SK-N-SH (cell line): ENCODE measurements at regions not wholly inside any gene's neighbourhood (a gene's known extent, or its start where the extent isn't known, plus 50 kb on each side); places are given as distances from the start of the nearest gene placed in this dataset.

Experiments
- CTCF ChIA-PET: fragments of 300-600, 350-600 bp; formaldehyde crosslinking; extraction: SDS; loops from one replicate; lab custom pipeline; 2021; lab: Yijun Ruan, JAX
- POLR2A ChIA-PET: fragments of 350-600 bp; sonication (Branson Sonifier 250); formaldehyde crosslinking; extraction: SDS; loops from one replicate; lab custom pipeline; 2020; ENCODE audit warnings: antibody characterized with exemption, inconsistent platforms; lab: Yijun Ruan, JAX
- DNase-seq: peaks from one replicate; pipeline ENCODE4 v3.0.0; 2012
- H2AFZ ChIP-seq: fragments of 200-600 bp; sonication (generic); 2 replicates; pipeline ENCODE4 v1.8.1; 2016; ENCODE audit warnings: antibody characterized with exemption, mild to moderate bottlenecking, low read depth
- H3F3A ChIP-seq: fragments of 200-600 bp; sonication (generic); replicated peaks from 2 replicates; pipeline ENCODE3; 2016; ENCODE audit warnings: antibody characterized with exemption, mild to moderate bottlenecking; ENCODE audit not compliant: insufficient read depth
- H3K27ac ChIP-seq, 2 experiments: fragments of 200-500 bp in 1 of 2; fragments of 200-600 bp in 1 of 2; sonication (Bioruptor generic) in 1 of 2; sonication (generic), shearing (Covaris generic) in 1 of 2; 2 replicates each; pipeline versions ENCODE4 v1.5.1 to v1.6.1; 2014 to 2016; ENCODE audit warnings: low read depth in 2 of 2, inconsistent platforms in 1 of 2, low read length in 1 of 2, mild to moderate bottlenecking in 1 of 2, mixed read lengths in 1 of 2
- H3K27me3 ChIP-seq: fragments of 200-600 bp; sonication (generic), shearing (Covaris generic); 2 replicates; pipeline ENCODE4 v1.6.1; 2016; ENCODE audit warnings: mixed run types; ENCODE audit not compliant: insufficient read depth
- H3K36me3 ChIP-seq, 2 experiments: fragments of 200-500 bp in 1 of 2; fragments of 200-600 bp in 1 of 2; sonication (Bioruptor generic) in 1 of 2; sonication (generic) in 1 of 2; replicated peaks in 1 of 2; 2 replicates each; pipeline versions ENCODE3 to v1.5.1; 2014 to 2016; ENCODE audit warnings: low read length in 1 of 2, mild to moderate bottlenecking in 1 of 2; ENCODE audit not compliant: insufficient read depth in 2 of 2, control insufficient read depth in 1 of 2
- H3K4me1 ChIP-seq, 2 experiments: fragments of 200-500 bp in 1 of 2; fragments of 200-600 bp in 1 of 2; sonication (Bioruptor generic) in 1 of 2; sonication (generic), shearing (Covaris generic) in 1 of 2; 2 replicates each; pipeline versions ENCODE4 v1.5.1 to v1.6.1; 2014 to 2016; ENCODE audit warnings: low read depth in 1 of 2, low read length in 1 of 2, mixed run types in 1 of 2; ENCODE audit not compliant: insufficient read depth in 2 of 2, control insufficient read depth in 1 of 2
- H3K4me2 ChIP-seq: fragments of 200-600 bp; sonication (generic), shearing (Covaris generic); 2 replicates; pipeline ENCODE4 v1.6.1; 2017; ENCODE audit warnings: mixed run types
- H3K4me3 ChIP-seq, 2 experiments: fragments of 200-500 bp in 1 of 2; fragments of 200-600 bp in 1 of 2; sonication (Bioruptor generic) in 1 of 2; sonication (generic), shearing (Covaris generic) in 1 of 2; 2 replicates each; pipeline versions ENCODE4 v1.5.1 to v1.8.1; 2014 to 2016; ENCODE audit warnings: low read depth in 2 of 2, inconsistent platforms in 1 of 2, low read length in 1 of 2, mild to moderate bottlenecking in 1 of 2, mixed read lengths in 1 of 2, moderate library complexity in 1 of 2
- H3K79me2 ChIP-seq: fragments of 200-600 bp; sonication (generic); 2 replicates; pipeline ENCODE4 v1.8.1; 2017; ENCODE audit warnings: mild to moderate bottlenecking; ENCODE audit not compliant: insufficient read depth
- H3K9ac ChIP-seq: fragments of 200-600 bp; sonication (generic); 2 replicates; pipeline ENCODE4 v1.6.1; 2017; ENCODE audit warnings: mixed run types
- H3K9me2 ChIP-seq: fragments of 200-600 bp; sonication (generic); 2 replicates; pipeline ENCODE4 v1.6.1; 2017; ENCODE audit warnings: mixed run types
- H3K9me3 ChIP-seq: fragments of 200-600 bp; sonication (generic); 2 replicates; pipeline ENCODE4 v1.6.1; 2017; ENCODE audit warnings: mixed run types, mild to moderate bottlenecking, moderate library complexity
- H4K20me1 ChIP-seq: fragments of 200-600 bp; sonication (generic); 2 replicates; pipeline ENCODE4 v1.6.1; 2017; ENCODE audit warnings: mild to moderate bottlenecking, mixed run types; ENCODE audit not compliant: insufficient read depth
- ELF1 ChIP-seq: IDR thresholded peaks from 2 replicates; pipeline ENCODE4 v1.4.0; 2012
- EP300 ChIP-seq, 2 experiments: IDR thresholded peaks; 2 replicates each; pipeline versions ENCODE4 v1.4.0 to v1.6.1; 2012; ENCODE audit warnings: borderline replicate concordance in 1 of 2, low read depth in 1 of 2, low read length in 1 of 2
- EZH2phosphoT487 ChIP-seq: fragments of 200-600 bp; sonication (generic); IDR thresholded peaks from 2 replicates; pipeline ENCODE4 v1.6.1; 2017; ENCODE audit warnings: low read depth, mixed run types, mild to moderate bottlenecking, antibody characterized with exemption, moderate library complexity, borderline replicate concordance
- FOSL2 ChIP-seq: IDR thresholded peaks from 2 replicates; pipeline ENCODE4 v1.4.0; 2012; ENCODE audit warnings: low read depth, mild to moderate bottlenecking, moderate library complexity, borderline replicate concordance
- FOXJ3 ChIP-seq: sonication (generic); formaldehyde crosslinking; IDR thresholded peaks from 2 replicates; pipeline ENCODE4 v1.5.1; 2020; ENCODE audit warnings: mild to moderate bottlenecking, missing genetic modification reagents
- GABPA ChIP-seq: IDR thresholded peaks from 2 replicates; pipeline ENCODE4 v1.4.0; 2012; ENCODE audit warnings: low read depth, mild to moderate bottlenecking
- MEF2A ChIP-seq: IDR thresholded peaks from 2 replicates; pipeline ENCODE4 v1.4.0; 2012; ENCODE audit warnings: low read depth, borderline replicate concordance
- NFIC ChIP-seq: IDR thresholded peaks from 2 replicates; pipeline ENCODE4 v1.4.0; 2012; ENCODE audit warnings: borderline replicate concordance
- POLR2AphosphoS5 ChIP-seq: IDR thresholded peaks from 2 replicates; pipeline ENCODE4 v1.6.1; 2012; ENCODE audit warnings: low read depth, low read length
- RCOR1 ChIP-seq: fragments of 150-350 bp; IDR thresholded peaks from 2 replicates; pipeline ENCODE4 v1.6.1; 2017; ENCODE audit warnings: antibody characterized with exemption, low read length
- RFX5 ChIP-seq: IDR thresholded peaks from 2 replicates; pipeline ENCODE4 v1.6.1; 2012; ENCODE audit warnings: mild to moderate bottlenecking, improper control_type of control experiment, low read length
- RXRA ChIP-seq: IDR thresholded peaks from 2 replicates; pipeline ENCODE4 v1.4.0; 2012; ENCODE audit warnings: low read depth, mild to moderate bottlenecking, borderline replicate concordance
- SIN3A ChIP-seq: IDR thresholded peaks from 2 replicates; pipeline ENCODE4 v1.6.1; 2012; ENCODE audit warnings: low read depth, mild to moderate bottlenecking, low read length, moderate library complexity, borderline replicate concordance
- TCF12 ChIP-seq: IDR thresholded peaks from 2 replicates; pipeline ENCODE4 v1.4.0; 2012
- WGBS: methylation state at CpG from one replicate; pipeline ENCODE4 v1.1.6; 2017; ENCODE audit warnings: low lambda C conversion rate; 5-methylcytosine and 5-hydroxymethylcytosine counted together
- TF ChIP-seq, protein P1 (sequence below): IDR thresholded peaks from 2 replicates; pipeline ENCODE4 v1.6.1; 2012; ENCODE audit warnings: mild to moderate bottlenecking, low read depth, low read length, moderate library complexity
- TF ChIP-seq, protein P2 (sequence below): fragments of 150-350 bp; IDR thresholded peaks from 2 replicates; pipeline ENCODE4 v1.6.1; 2016; ENCODE audit warnings: mild to moderate bottlenecking, low read depth, low read length
- TF ChIP-seq, protein P3 (sequence below): IDR thresholded peaks from 2 replicates; pipeline ENCODE4 v1.4.0; 2012; ENCODE audit warnings: low read depth, borderline replicate concordance
- TF ChIP-seq, protein P4 (sequence below): IDR thresholded peaks from 2 replicates; pipeline ENCODE4 v1.4.0; 2012; ENCODE audit warnings: low read depth
- TF ChIP-seq, protein P5 (sequence below): IDR thresholded peaks from 2 replicates; pipeline ENCODE4 v1.4.0; 2012; ENCODE audit warnings: low read depth, borderline replicate concordance

DNA sequence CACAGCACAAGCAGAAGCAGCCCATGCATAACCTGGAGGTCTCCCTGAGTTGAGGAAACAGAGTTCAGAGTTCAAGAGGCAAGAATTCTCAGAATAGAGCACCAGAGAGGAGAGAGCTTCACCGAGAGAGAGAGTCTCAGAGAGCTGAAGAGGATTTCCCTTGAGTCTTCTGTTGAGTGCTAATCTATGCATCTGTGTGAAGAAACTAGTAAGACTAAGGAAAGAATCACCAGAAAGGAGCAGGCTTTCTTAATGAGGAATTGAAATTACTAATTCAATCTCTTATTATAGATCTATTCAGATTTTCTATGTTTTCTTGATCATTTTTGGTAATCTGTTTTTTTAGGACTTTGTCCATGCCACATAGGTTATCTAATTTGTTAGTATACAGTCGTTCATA, 89.3 kb upstream of the CTAGE1 start:
- POLR2A ChIA-PET, result no interaction called here

More for the DNA sequence above, 89.3 kb upstream of the CTAGE1 start:
- no peaks in the 10 kb centered on the region for H3F3A ChIP-seq
- no peaks in the 10 kb centered on the region for H3K9me3 ChIP-seq
- no peak overlapping the region for H2AFZ ChIP-seq
- no peak for TF ChIP-seq EP300 (IDR thresholded peaks at IDR 0.05; ENCODE audit: borderline replicate concordance in 1 of 2, low read depth in 1 of 2, low read length in 1 of 2)
- TF ChIP-seq EZH2phosphoT487, result no peak
- no peak for TF ChIP-seq RXRA
- TF ChIP-seq, protein P1, sequence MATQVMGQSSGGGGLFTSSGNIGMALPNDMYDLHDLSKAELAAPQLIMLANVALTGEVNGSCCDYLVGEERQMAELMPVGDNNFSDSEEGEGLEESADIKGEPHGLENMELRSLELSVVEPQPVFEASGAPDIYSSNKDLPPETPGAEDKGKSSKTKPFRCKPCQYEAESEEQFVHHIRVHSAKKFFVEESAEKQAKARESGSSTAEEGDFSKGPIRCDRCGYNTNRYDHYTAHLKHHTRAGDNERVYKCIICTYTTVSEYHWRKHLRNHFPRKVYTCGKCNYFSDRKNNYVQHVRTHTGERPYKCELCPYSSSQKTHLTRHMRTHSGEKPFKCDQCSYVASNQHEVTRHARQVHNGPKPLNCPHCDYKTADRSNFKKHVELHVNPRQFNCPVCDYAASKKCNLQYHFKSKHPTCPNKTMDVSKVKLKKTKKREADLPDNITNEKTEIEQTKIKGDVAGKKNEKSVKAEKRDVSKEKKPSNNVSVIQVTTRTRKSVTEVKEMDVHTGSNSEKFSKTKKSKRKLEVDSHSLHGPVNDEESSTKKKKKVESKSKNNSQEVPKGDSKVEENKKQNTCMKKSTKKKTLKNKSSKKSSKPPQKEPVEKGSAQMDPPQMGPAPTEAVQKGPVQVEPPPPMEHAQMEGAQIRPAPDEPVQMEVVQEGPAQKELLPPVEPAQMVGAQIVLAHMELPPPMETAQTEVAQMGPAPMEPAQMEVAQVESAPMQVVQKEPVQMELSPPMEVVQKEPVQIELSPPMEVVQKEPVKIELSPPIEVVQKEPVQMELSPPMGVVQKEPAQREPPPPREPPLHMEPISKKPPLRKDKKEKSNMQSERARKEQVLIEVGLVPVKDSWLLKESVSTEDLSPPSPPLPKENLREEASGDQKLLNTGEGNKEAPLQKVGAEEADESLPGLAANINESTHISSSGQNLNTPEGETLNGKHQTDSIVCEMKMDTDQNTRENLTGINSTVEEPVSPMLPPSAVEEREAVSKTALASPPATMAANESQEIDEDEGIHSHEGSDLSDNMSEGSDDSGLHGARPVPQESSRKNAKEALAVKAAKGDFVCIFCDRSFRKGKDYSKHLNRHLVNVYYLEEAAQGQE, result no peak
- TF ChIP-seq TCF12, result no peak
- TF ChIP-seq, protein P2, sequence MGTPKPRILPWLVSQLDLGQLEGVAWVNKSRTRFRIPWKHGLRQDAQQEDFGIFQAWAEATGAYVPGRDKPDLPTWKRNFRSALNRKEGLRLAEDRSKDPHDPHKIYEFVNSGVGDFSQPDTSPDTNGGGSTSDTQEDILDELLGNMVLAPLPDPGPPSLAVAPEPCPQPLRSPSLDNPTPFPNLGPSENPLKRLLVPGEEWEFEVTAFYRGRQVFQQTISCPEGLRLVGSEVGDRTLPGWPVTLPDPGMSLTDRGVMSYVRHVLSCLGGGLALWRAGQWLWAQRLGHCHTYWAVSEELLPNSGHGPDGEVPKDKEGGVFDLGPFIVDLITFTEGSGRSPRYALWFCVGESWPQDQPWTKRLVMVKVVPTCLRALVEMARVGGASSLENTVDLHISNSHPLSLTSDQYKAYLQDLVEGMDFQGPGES, result no peak
- TF ChIP-seq POLR2AphosphoS5, result no peak
- TF ChIP-seq RCOR1, result no peak
- TF ChIP-seq GABPA, result no peak
- no peak for TF ChIP-seq SIN3A
- TF ChIP-seq FOSL2, result no peak
- TF ChIP-seq, protein P3, sequence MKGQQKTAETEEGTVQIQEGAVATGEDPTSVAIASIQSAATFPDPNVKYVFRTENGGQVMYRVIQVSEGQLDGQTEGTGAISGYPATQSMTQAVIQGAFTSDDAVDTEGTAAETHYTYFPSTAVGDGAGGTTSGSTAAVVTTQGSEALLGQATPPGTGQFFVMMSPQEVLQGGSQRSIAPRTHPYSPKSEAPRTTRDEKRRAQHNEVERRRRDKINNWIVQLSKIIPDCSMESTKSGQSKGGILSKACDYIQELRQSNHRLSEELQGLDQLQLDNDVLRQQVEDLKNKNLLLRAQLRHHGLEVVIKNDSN, result no peak
- TF ChIP-seq, protein P4, sequence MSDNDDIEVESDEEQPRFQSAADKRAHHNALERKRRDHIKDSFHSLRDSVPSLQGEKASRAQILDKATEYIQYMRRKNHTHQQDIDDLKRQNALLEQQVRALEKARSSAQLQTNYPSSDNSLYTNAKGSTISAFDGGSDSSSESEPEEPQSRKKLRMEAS, result no peak
- no peak for TF ChIP-seq ELF1
- no peak for TF ChIP-seq MEF2A
- no peak for TF ChIP-seq RFX5
- no peak for TF ChIP-seq FOXJ3 (CRISPR knock-in tag)
- TF ChIP-seq, protein P5, sequence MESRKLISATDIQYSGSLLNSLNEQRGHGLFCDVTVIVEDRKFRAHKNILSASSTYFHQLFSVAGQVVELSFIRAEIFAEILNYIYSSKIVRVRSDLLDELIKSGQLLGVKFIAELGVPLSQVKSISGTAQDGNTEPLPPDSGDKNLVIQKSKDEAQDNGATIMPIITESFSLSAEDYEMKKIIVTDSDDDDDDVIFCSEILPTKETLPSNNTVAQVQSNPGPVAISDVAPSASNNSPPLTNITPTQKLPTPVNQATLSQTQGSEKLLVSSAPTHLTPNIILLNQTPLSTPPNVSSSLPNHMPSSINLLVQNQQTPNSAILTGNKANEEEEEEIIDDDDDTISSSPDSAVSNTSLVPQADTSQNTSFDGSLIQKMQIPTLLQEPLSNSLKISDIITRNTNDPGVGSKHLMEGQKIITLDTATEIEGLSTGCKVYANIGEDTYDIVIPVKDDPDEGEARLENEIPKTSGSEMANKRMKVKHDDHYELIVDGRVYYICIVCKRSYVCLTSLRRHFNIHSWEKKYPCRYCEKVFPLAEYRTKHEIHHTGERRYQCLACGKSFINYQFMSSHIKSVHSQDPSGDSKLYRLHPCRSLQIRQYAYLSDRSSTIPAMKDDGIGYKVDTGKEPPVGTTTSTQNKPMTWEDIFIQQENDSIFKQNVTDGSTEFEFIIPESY, result no peak
- no peak for TF ChIP-seq NFIC
- TF ChIP-seq, all 33 proteins: peak for 0
- DNase-seq, result no peak
- no peaks in the 10 kb centered on the region for H4K20me1 ChIP-seq
- no peaks in the 10 kb centered on the region for H3K27me3 ChIP-seq
- no peaks in the 10 kb centered on the region for H3K36me3 ChIP-seq
- H3K9me2 ChIP-seq, result no peaks in the 10 kb centered on the region
- no peak overlapping the region for H3K27ac ChIP-seq
- H3K79me2 ChIP-seq, result no peaks in the 10 kb centered on the region
- CTCF ChIA-PET, result no interaction called here
- no peak overlapping the region for H3K9ac ChIP-seq
- no peak overlapping the region for H3K4me2 ChIP-seq
- H3K4me1 ChIP-seq, result no peaks in the 10 kb centered on the region
- no peak overlapping the region for H3K4me3 ChIP-seq
- 9% methylated on average over 2 of the region's 2 CpGs for WGBS
